GM19043 (cell line): ENCODE measurements at regions not wholly inside any gene's neighbourhood (a gene's known extent, or its start where the extent isn't known, plus 50 kb on each side); places are given as distances from the start of the nearest gene placed in this dataset.
"Not testable (repeated sequence)": the region's sequence is repeated elsewhere in the genome, so short reads cannot be mapped to it uniquely, and the experiment has no call there.

ENCODE experiments used
- ATAC-seq: cut with Tn5 transposase; IDR thresholded peaks from one replicate; pipeline ENCODE4 v1.9.1; 2021; ENCODE audit warnings: low read depth; ENCODE audit not compliant: unreplicated experiment

GRCh38 chr15:96146726-96147125 is 183.8 kb upstream of the NR2F2 start:
- ATAC-seq: no peak

GRCh38 chr15:96147267-96147666 is 183.2 kb upstream of the NR2F2 start:
- no peak for ATAC-seq

- ATAC-seq: no peak
Measured at GRCh38 chr15:96150254-96150653, 180.2 kb upstream of the NR2F2 start.

- ATAC-seq: not testable (repeated sequence)
Measured at GRCh38 chr15:96151749-96152148, 178.8 kb upstream of the NR2F2 start.

- ATAC-seq: no peak
Measured at GRCh38 chr15:96153929-96154328, 176.6 kb upstream of the NR2F2 start.

- ATAC-seq: no peak
Measured at GRCh38 chr15:96158938-96159337, 171.6 kb upstream of the NR2F2 start.

GRCh38 chr15:96160269-96160668 is 170.2 kb upstream of the NR2F2 start:
- ATAC-seq: no peak

- ATAC-seq: no peak
Measured at GRCh38 chr15:96160800-96161199, 169.7 kb upstream of the NR2F2 start.

GRCh38 chr15:96162322-96162721 is 168.2 kb upstream of the NR2F2 start:
- ATAC-seq: no peak

- ATAC-seq: no peak
Measured at GRCh38 chr15:96165081-96165480, 165.4 kb upstream of the NR2F2 start.

- no peak for ATAC-seq
Measured at GRCh38 chr15:96165775-96166174, 164.7 kb upstream of the NR2F2 start.

- no peak for ATAC-seq
Measured at GRCh38 chr15:96166223-96167200, 164.0 kb upstream of the NR2F2 start.

GRCh38 chr15:96170616-96170978 is 159.9 kb upstream of the NR2F2 start:
- not testable (repeated sequence) for ATAC-seq

- ATAC-seq: no peak
Measured at GRCh38 chr15:96170979-96171739, 159.3 kb upstream of the NR2F2 start.

- ATAC-seq: no peak
Measured at GRCh38 chr15:96171853-96172296, 158.6 kb upstream of the NR2F2 start.

GRCh38 chr15:96172417-96172816 is 158.1 kb upstream of the NR2F2 start:
- no peak for ATAC-seq

GRCh38 chr15:96176831-96177230 is 153.7 kb upstream of the NR2F2 start:
- no peak for ATAC-seq

- no peak for ATAC-seq
Measured at GRCh38 chr15:96177279-96177678, 153.2 kb upstream of the NR2F2 start.

- ATAC-seq: no peak
Measured at GRCh38 chr15:96180087-96180748, 150.3 kb upstream of the NR2F2 start.

GRCh38 chr15:96181217-96181616 is 149.3 kb upstream of the NR2F2 start:
- ATAC-seq: no peak

GRCh38 chr15:96181873-96182301 is 148.6 kb upstream of the NR2F2 start:
- no peak for ATAC-seq
